NCI-H2196 treated with DMSO at 0.1 percent for 48 hours (cell line): ENCODE measurements at regions not wholly inside any gene's neighbourhood (a gene's known extent, or its start where the extent isn't known, plus 50 kb on each side); places are given as distances from the start of the nearest gene placed in this dataset.
A peak's percentile ranks its signal among the peaks of the same experiment; 100 is the strongest.
"Not testable (repeated sequence)": the region's sequence is repeated elsewhere in the genome, so short reads cannot be mapped to it uniquely, and the experiment has no call there.

Experiments
- DNase-seq: peaks from one replicate; lab custom pipeline; 2025; ENCODE audit not compliant: unreplicated experiment; lab: John Stamatoyannopoulos, UW

GRCh38 chr5:102154791-102155605 is 141.1 kb downstream of the SLCO4C1 start:
- not testable (repeated sequence) for DNase-seq

GRCh38 chr5:102154291-102154690 is 141.8 kb downstream of the SLCO4C1 start:
- no peak for DNase-seq

DNA sequence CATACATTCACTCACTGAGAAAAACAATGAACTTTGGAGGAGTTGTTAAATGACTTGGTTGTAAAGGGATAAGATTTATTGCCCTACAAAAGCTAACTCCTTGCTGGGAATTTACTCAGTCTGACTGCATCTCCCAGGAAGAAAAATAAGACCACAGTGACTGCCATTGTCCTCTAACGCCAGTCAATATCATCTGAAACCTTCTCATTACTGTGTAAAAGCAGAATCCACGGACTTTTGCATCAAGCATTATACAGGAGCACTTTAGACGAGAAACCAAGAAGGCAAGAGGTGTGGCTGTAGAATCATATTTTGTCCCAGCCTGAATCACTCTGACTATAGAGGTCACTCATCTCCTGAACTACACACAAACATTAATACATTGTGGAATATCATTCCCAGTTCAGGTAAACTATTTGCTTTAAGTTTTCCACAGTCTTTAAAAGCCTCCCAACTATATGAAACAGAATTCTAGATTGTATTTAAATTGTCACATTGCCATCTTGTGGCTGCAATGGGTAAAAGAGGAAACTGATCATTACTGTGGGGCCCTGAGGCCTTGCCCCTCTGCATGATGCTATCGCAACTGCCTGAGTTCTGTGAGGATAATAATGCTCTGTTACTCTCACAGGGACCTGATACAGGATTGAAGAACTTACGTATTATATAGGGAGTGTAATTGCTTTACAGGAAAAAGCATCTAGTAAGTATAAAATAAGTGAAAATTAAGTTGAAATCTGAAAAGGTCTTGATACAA is 142.9 kb downstream of the SLCO4C1 start:
- peak; percentile 15 for DNase-seq

- DNase-seq = no peak
These were observed 157.1 kb downstream of the SLCO4C1 start for GRCh38 chr5:102139029-102139428.

- DNase-seq = no peak
These were observed 157.8 kb downstream of the SLCO4C1 start for GRCh38 chr5:102138243-102138653.

DNA sequence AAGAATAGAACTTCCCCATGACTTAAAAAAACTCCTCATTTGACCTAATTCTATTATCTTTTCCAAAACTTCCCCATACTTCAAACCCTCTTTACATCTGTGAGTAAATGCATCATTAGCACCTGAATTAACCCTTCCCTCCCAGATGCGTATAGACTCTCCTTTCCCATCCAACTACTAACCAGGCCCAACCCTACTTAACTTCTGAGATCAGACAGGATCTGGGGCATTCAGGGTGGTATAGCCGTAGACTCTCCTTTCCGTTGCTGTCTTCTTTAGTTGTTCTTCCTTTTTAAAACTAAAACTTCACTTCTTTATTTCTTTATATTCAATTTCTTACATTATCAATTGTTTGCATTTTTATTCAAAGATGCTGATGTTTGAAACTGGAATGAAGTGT is 165.2 kb downstream of the SLCO4C1 start:
- DNase-seq = no peak

GRCh38 chr5:102130386-102130785 is 165.7 kb downstream of the SLCO4C1 start:
- DNase-seq = no peak

GRCh38 chr5:102119252-102119651 is 176.8 kb downstream of the SLCO4C1 start:
- DNase-seq = no peak

DNA sequence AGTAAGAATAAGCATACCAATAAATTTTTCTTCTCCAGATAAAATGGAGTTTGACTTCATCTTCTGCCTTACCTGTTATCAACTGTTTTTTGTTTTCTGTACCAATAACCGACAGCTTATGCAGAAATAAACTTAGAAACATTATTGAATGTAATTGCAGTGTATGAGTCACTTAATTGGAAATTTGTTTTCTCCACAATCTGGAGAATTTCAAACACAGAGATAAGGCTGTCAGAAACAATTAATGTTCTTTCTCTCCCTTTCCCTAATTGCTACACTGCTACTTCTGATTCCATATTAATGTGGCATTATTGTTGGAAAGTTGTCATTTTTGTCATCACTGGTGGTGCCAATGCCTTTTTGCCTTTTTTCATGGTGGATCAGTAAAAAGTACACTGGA is 180.3 kb downstream of the SLCO4C1 start:
- DNase-seq = no peak

DNA sequence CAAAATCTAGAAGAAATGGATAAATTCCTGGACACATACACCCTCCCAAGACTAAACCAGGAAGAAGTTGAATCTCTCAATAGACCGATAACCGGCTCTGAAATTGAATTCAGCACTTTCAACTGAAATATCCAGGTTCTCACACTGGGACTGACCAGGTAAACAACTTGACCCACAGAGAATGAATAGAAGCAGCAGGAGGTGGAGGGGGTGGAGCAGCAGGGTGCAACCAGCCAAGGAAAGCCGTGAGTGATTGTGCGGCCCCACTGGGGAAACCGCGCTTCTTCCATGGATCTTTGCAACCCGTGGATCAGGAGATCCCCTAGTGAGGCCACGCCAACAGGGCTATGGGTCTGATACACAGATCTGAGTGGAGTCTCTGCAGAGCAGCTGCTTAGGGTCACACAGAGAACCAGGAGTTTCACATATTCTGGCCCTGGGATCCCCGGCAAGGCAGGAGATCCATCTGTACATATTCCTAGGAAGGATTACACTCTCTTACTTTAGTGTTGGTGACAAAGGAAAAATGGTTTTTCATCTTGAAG is 181.5 kb downstream of the SLCO4C1 start:
- DNase-seq = no peak

DNA sequence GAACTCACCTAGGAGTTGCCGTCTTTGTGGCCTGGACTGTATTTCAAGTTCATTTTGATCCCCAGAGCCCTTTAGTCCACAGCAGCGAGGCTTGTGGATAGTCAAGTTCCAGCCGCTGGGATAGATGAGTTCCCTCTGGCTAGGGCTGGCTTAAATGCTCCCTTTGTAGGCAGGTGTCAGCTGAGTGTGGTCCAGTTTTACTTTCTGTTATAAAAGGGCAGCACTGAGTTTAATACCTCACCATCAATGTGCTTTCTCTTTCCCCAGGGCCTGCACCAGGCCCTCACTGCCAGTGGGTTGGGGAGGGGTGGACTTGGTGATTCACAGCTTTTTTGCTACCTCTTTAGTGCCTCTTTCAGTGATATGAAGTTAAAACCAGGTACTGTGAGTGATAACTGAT is 188.2 kb downstream of the SLCO4C1 start:
- no peak for DNase-seq

DNA sequence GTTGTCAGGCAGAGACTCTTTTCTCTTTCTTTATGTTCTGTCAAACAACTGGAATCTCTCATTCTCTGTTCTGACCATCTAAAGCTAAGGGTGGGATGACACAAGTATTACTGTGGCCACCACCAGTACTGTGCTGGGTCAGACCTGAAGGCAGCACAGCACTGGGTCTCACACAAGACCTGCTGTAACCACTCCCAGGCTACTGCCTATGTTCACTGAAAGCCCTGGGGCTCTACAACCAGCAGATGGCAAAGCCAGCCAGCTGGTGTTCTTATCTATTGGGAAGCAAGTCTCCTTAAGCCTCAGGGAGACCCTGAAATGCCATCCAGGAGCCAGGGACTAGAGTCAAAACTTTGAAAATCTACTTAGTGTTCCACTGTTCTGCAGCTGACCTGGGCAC is 189.5 kb downstream of the SLCO4C1 start:
- no peak for DNase-seq

DNA sequence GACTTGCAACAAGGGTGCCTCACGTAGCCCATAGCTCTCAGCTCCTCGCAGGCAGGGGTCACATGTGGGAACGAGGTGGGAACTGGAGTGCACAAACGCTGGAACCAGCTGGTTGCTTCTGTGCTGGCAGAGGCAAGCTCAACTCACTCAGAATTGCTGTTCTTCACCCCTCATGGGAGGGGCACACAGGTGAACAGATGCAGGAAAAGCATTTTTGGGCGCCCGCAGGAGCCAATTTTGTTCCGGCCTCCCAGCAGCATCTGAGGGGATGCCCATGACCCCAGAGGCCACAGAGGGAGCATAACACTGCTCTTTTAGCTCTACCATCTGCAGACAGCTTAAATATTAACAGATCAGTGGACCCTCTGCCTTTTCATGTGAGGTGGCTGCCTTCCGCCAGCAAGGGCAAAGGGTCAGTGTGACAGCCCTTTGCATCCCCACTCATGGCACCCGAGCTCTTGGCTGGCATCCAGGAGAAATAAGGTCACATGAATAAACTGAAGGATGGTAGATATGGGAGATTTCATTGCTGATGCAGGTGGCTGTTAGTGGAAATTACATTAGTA is 196.2 kb downstream of the SLCO4C1 start:
- no peak for DNase-seq

- DNase-seq = not testable (repeated sequence)
These were observed 197.0 kb downstream of the SLCO4C1 start for GRCh38 chr5:102099083-102099482.

DNA sequence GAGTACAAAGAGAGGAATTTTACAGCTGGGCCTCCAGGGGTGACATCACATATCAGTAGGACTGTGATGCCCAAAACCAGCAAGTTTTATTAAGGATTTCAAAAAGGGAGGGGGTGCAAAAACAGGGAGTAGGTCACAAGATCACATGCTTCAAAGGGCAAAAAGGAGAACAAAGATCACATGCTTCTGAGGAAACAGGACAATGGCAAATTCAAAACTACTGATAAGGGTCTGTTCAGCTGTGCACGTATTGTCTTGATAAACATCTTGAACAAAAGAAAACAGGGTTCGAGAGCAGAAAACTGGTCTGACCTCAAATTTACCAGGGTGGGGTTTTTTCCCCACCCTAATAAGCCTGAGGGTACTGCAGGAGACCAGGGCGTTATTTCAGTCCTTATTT is 197.5 kb downstream of the SLCO4C1 start:
- not testable (repeated sequence) for DNase-seq

DNA sequence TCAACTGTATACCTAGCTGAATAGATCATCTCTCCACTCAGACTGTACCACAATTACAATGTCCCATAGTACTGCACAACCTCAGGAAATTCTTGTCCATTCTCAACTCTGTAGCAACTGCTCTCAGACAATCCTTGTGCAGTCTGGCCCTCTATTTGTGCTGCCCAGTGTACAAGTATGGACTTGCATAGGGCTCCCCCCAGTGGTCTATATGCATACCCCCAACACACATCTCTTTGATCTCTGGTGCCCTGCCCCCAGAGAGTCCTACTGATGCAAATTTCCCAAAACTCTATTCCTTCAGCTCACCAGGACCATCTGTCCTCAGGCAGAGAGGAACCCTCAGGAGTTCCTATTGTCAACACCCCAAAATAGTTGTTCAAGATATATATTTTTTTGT is 205.3 kb downstream of the SLCO4C1 start:
- peak; percentile 31 for DNase-seq

- no peak for DNase-seq
These were observed 206.2 kb downstream of the SLCO4C1 start for GRCh38 chr5:102089883-102090282.

DNA sequence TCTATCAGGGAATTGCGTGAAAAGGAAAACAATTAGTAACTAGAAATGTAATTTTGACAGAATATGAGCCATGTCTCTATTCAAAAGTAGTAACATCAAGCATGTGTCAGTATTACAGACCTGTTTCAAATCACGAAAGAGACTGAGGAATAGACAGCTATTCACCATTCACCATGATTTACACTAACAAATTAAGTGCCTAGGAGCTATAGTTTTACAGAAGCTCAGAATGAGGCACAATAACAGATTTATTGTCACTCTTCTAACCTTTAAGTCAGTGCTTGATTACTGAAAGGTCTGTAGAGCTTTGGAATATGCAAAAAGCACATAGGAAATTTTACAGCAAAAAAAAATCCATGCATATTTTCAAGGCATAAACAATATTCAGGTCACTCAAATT is 208.2 kb downstream of the SLCO4C1 start:
- DNase-seq = no peak

DNA sequence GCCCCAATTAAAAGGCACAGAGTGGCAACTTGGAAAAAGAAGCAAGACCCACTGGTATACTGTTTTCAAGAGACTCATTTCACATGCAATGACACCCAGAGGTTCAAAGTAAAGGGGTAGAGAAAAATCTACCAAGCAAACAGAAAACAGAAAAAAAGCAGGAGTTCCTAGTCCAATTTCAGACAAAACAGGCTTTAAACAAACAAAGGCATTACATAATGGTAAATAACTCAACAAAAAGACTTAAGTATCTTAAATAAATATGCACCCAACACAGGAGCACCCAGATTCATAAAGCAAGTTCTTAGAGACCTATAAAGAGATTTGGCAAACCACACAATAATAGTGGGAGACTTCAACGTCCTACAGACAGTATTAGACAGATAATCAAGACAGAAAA is 215.8 kb downstream of the SLCO4C1 start:
- DNase-seq = no peak

- no peak for DNase-seq
These were observed 218.2 kb downstream of the SLCO4C1 start for GRCh38 chr5:102077920-102078319.

DNA sequence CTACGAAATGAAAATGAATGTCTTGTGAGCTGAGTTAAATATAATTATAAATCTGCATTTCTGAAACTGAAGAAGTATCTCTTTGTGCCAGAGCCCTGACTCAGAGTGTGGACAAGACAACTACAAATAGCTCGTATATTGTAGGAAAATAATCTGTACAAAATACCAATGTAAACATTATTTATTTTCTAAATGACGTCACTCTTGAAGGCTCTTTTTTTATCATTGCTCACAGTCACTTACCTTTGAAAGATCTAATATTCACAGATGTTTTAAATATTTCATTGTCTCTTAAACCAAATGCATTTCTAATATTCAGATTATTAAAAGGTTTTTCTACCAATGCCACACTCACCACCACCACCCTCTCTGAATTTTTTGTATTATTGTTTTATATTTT is 226.1 kb downstream of the SLCO4C1 start:
- no peak for DNase-seq

DNA sequence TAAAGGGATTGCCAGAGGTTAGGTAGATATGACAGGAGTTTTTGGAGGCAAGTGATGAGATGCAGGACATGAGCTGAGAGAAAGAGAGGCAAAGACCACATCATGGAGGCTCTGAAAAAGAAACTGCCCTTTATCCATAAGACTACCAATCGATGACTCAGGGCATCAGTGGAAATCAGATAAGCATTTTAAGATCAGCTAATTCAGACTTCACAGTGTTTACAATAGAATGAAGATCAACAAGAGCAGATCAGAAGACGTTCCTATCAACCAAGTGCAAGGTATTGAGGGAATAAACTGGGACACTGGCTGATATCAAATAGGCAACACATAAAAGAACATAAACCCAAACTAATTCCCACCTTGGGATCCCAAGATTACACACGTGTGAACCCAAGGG is 227.2 kb downstream of the SLCO4C1 start:
- DNase-seq = no peak
